ENCODE measurements at regions not wholly inside any gene's neighbourhood (a gene's known extent, or its start where the extent isn't known, plus 50 kb on each side); places are given as distances from the start of the nearest gene placed in this dataset.

- Mint-ChIP-seq H3K36me3 (no peaks in the 10 kb centered on the region), H3K27ac (no peak overlapping the region), H3K27me3 (no peaks in the 10 kb centered on the region), H3K4me1 (no peaks in the 10 kb centered on the region), H3K9me3 (no peaks in the 10 kb centered on the region), H3K4me3 (no peak overlapping the region)
- no peak for ATAC-seq
Observed at GRCh38 chr4:148749403-148749802, 307.2 kb upstream of the NR3C2 start.

GRCh38 chr4:148747721-148748268 is 305.6 kb upstream of the NR3C2 start:
- H3K4me1 Mint-ChIP-seq, result no peaks in the 10 kb centered on the region
- no peaks in the 10 kb centered on the region for H3K27me3 Mint-ChIP-seq
- no peaks in the 10 kb centered on the region for H3K36me3 Mint-ChIP-seq
- no peak overlapping the region for H3K4me3 Mint-ChIP-seq
- H3K27ac Mint-ChIP-seq, result no peak overlapping the region
- no peak for ATAC-seq
- H3K9me3 Mint-ChIP-seq, result no peaks in the 10 kb centered on the region

GRCh38 chr4:148740701-148741100 is 298.5 kb upstream of the NR3C2 start:
- no peaks in the 10 kb centered on the region for H3K27me3 Mint-ChIP-seq
- H3K9me3 Mint-ChIP-seq, result no peaks in the 10 kb centered on the region
- H3K4me1 Mint-ChIP-seq, result no peaks in the 10 kb centered on the region
- H3K4me3 Mint-ChIP-seq, result no peak overlapping the region
- no peak for ATAC-seq
- no peaks in the 10 kb centered on the region for H3K36me3 Mint-ChIP-seq
- no peak overlapping the region for H3K27ac Mint-ChIP-seq

- Mint-ChIP-seq H3K36me3 (no peaks in the 10 kb centered on the region), H3K4me3 (no peak overlapping the region), H3K27ac (no peak overlapping the region), H3K4me1 (no peaks in the 10 kb centered on the region), H3K9me3 (no peaks in the 10 kb centered on the region), H3K27me3 (no peaks in the 10 kb centered on the region)
- no peak for ATAC-seq
Observed at GRCh38 chr4:148737061-148737770, 295.0 kb upstream of the NR3C2 start.

GRCh38 chr4:148735432-148736155 is 293.4 kb upstream of the NR3C2 start:
- ATAC-seq, result peak; percentile 58

GRCh38 chr4:148730766-148731165 is 288.6 kb upstream of the NR3C2 start:
- Mint-ChIP-seq H3K4me3 (no peak overlapping the region), H3K36me3 (no peaks in the 10 kb centered on the region), H3K27me3 (no peaks in the 10 kb centered on the region), H3K4me1 (no peaks in the 10 kb centered on the region), H3K9me3 (no peaks in the 10 kb centered on the region), H3K27ac (no peak overlapping the region)
- no peak for ATAC-seq

More at GRCh38 chr4:148735432-148736155, 293.4 kb upstream of the NR3C2 start:
- no peaks in the 10 kb centered on the region for H3K4me1 Mint-ChIP-seq
- H3K27ac Mint-ChIP-seq, result no peak overlapping the region
- H3K27me3 Mint-ChIP-seq, result no peaks in the 10 kb centered on the region
- H3K4me3 Mint-ChIP-seq, result no peak overlapping the region
- no peaks in the 10 kb centered on the region for H3K9me3 Mint-ChIP-seq
- no peaks in the 10 kb centered on the region for H3K36me3 Mint-ChIP-seq

GRCh38 chr4:148730082-148730640 is 287.9 kb upstream of the NR3C2 start:
- H3K4me1 Mint-ChIP-seq, result no peaks in the 10 kb centered on the region
- H3K27me3 Mint-ChIP-seq, result no peaks in the 10 kb centered on the region
- H3K27ac Mint-ChIP-seq, result no peak overlapping the region
- H3K4me3 Mint-ChIP-seq, result no peak overlapping the region
- no peaks in the 10 kb centered on the region for H3K36me3 Mint-ChIP-seq
- H3K9me3 Mint-ChIP-seq, result no peaks in the 10 kb centered on the region
- no peak for ATAC-seq

GRCh38 chr4:148717988-148718387 is 275.8 kb upstream of the NR3C2 start:
- no peak for ATAC-seq
- Mint-ChIP-seq H3K27ac (no peak overlapping the region), H3K9me3 (peaks cover 7% of the 10 kb centered on the region), H3K4me3 (no peak overlapping the region), H3K27me3 (no peaks in the 10 kb centered on the region), H3K4me1 (no peaks in the 10 kb centered on the region), H3K36me3 (no peaks in the 10 kb centered on the region)

GRCh38 chr4:148716431-148717052 is 274.3 kb upstream of the NR3C2 start:
- no peak for ATAC-seq
- Mint-ChIP-seq H3K36me3 (no peaks in the 10 kb centered on the region), H3K9me3 (peaks cover 3% of the 10 kb centered on the region), H3K27me3 (no peaks in the 10 kb centered on the region), H3K27ac (no peak overlapping the region), H3K4me3 (no peak overlapping the region), H3K4me1 (no peaks in the 10 kb centered on the region)

- no peak overlapping the region for H3K27ac Mint-ChIP-seq
- H3K27me3 Mint-ChIP-seq, result no peaks in the 10 kb centered on the region
- no peak for ATAC-seq
- H3K4me1 Mint-ChIP-seq, result no peaks in the 10 kb centered on the region
- no peaks in the 10 kb centered on the region for H3K36me3 Mint-ChIP-seq
- H3K4me3 Mint-ChIP-seq, result no peak overlapping the region
- H3K9me3 Mint-ChIP-seq, result peaks cover 11% of the 10 kb centered on the region
Observed at GRCh38 chr4:148704291-148704690, 262.1 kb upstream of the NR3C2 start.

- H3K27me3 Mint-ChIP-seq, result no peaks in the 10 kb centered on the region
- no peaks in the 10 kb centered on the region for H3K9me3 Mint-ChIP-seq
- H3K4me3 Mint-ChIP-seq, result no peak overlapping the region
- H3K27ac Mint-ChIP-seq, result no peak overlapping the region
- H3K4me1 Mint-ChIP-seq, result no peaks in the 10 kb centered on the region
- no peak for ATAC-seq
- no peaks in the 10 kb centered on the region for H3K36me3 Mint-ChIP-seq
Observed at GRCh38 chr4:148694702-148695101, 252.5 kb upstream of the NR3C2 start.

- H3K9me3 Mint-ChIP-seq, result no peaks in the 10 kb centered on the region
- H3K27me3 Mint-ChIP-seq, result no peaks in the 10 kb centered on the region
- no peak for ATAC-seq
- no peak overlapping the region for H3K4me3 Mint-ChIP-seq
- H3K4me1 Mint-ChIP-seq, result no peaks in the 10 kb centered on the region
- H3K36me3 Mint-ChIP-seq, result no peaks in the 10 kb centered on the region
- no peak overlapping the region for H3K27ac Mint-ChIP-seq
Observed at GRCh38 chr4:148693913-148694649, 251.9 kb upstream of the NR3C2 start.

GRCh38 chr4:148692242-148692641 is 250.0 kb upstream of the NR3C2 start:
- H3K27ac Mint-ChIP-seq, result no peak overlapping the region
- no peaks in the 10 kb centered on the region for H3K36me3 Mint-ChIP-seq
- ATAC-seq, result no peak
- no peak overlapping the region for H3K4me3 Mint-ChIP-seq
- H3K27me3 Mint-ChIP-seq, result no peaks in the 10 kb centered on the region
- no peaks in the 10 kb centered on the region for H3K9me3 Mint-ChIP-seq
- no peaks in the 10 kb centered on the region for H3K4me1 Mint-ChIP-seq

GRCh38 chr4:148686449-148686848 is 244.2 kb upstream of the NR3C2 start:
- Mint-ChIP-seq H3K4me1 (no peaks in the 10 kb centered on the region), H3K27ac (no peak overlapping the region), H3K4me3 (no peak overlapping the region), H3K9me3 (no peaks in the 10 kb centered on the region), H3K27me3 (no peaks in the 10 kb centered on the region), H3K36me3 (no peaks in the 10 kb centered on the region)
- no peak for ATAC-seq

GRCh38 chr4:148684638-148685037 is 242.4 kb upstream of the NR3C2 start:
- H3K36me3 Mint-ChIP-seq, result no peaks in the 10 kb centered on the region
- ATAC-seq, result no peak
- H3K9me3 Mint-ChIP-seq, result no peaks in the 10 kb centered on the region
- no peaks in the 10 kb centered on the region for H3K4me1 Mint-ChIP-seq
- H3K27ac Mint-ChIP-seq, result no peak overlapping the region
- no peaks in the 10 kb centered on the region for H3K27me3 Mint-ChIP-seq
- H3K4me3 Mint-ChIP-seq, result no peak overlapping the region

Data from stimulated activated memory B cell treated with anti-CD40 and anti-IgM and Interleukin-4, amounts not matched to agents 10 μg/mL and 1 μg/mL and 100 μg/mL, for 72 hours (primary cell).